ENCODE measurements at regions not wholly inside any gene's neighbourhood (a gene's known extent, or its start where the extent isn't known, plus 50 kb on each side); places are given as distances from the start of the nearest gene placed in this dataset.
"Not testable (repeated sequence)": the region's sequence is repeated elsewhere in the genome, so short reads cannot be mapped to it uniquely, and the experiment has no call there.

DNA sequence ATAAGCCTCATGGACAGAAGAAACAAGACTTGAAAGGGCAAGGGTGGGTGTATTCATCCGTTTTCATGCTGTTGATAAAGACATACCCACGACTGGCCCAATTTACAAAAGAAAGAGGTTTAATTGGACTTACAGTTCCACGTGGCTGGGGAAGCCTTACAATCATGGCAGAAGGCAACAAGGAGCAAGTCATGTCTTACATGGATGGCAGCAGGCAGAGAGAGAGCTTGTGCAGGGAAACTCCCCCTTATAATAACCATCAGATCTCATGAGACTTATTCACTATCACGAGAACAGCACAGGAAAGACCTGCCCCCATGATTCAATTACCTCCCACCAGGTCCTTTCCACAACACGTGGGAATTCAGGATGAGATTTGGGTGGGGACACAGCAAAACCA lies 78.2 kb upstream of the PDZD8 start:
- TF ChIP-seq, protein P1, sequence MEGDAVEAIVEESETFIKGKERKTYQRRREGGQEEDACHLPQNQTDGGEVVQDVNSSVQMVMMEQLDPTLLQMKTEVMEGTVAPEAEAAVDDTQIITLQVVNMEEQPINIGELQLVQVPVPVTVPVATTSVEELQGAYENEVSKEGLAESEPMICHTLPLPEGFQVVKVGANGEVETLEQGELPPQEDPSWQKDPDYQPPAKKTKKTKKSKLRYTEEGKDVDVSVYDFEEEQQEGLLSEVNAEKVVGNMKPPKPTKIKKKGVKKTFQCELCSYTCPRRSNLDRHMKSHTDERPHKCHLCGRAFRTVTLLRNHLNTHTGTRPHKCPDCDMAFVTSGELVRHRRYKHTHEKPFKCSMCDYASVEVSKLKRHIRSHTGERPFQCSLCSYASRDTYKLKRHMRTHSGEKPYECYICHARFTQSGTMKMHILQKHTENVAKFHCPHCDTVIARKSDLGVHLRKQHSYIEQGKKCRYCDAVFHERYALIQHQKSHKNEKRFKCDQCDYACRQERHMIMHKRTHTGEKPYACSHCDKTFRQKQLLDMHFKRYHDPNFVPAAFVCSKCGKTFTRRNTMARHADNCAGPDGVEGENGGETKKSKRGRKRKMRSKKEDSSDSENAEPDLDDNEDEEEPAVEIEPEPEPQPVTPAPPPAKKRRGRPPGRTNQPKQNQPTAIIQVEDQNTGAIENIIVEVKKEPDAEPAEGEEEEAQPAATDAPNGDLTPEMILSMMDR (optimal IDR thresholded peaks at IDR 0.05 in 1 of 3, IDR thresholded peaks at IDR 0.05 in 1 of 3, conservative IDR thresholded peaks at IDR 0.05 in 1 of 3; ENCODE audit: extremely low read depth in 1 of 3, insufficient read depth in 2 of 3, low read length in 3 of 3), result not testable (repeated sequence)
- TF ChIP-seq EZH2 (IDR thresholded peaks at IDR 0.05; ENCODE audit: low read length), result not testable (repeated sequence)

Measured in keratinocyte (primary cell).